ENCODE measurements at regions not wholly inside any gene's neighbourhood (a gene's known extent, or its start where the extent isn't known, plus 50 kb on each side); places are given as distances from the start of the nearest gene placed in this dataset.

DNA sequence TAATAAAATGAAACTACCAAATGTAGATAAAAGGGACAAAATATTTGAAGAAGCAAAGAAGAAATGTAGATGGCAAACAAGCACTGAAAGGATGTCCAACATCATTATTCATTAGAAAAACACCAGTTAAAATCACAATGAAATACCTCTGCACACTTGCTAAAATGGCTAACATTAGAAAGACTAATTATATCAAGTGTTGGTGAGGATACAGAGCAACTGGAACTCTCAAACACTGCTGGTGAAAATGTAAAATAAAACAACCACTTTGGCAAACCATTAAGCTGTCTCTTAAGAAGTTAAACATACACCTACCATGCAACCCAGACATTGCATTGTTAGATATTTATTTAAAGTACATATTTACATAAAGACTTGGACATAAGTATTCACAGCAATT lies 138.6 kb upstream of the FGGY start:
- no peak for DNase-seq
- in situ Hi-C loops (cut with MboI; ENCODE audit: low pct_unique_long_range_greater_than_20kb, low sequenced_read_pairs) = no loop called here

DNA sequence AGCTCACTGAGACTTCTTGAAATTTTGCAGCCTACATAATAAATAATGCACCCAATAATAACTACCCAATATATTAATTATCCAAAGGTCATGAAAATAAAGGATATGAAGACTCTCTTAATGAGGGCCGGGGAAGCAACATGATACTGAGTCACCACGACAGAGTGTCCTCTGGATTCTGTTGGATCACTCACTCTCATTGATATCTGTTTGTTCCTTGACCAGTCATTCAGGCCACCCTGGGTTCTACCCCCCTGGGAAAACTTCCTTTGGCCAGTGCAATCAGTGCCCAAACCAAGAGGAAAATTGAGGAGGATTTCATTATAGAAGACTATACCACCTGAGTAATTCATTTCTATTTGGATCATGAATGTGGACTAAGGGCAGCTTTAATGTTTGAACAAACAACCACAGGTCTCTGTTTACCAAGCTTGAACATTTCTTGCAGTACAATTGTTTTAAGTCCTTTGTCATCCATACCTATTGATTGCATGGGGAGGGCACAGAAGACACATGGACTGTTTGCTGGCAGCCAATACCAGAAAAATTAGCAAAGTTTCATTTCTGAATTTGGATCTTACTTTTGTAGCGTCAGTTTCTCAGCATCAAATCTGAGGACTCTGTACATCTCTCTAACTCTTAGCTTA lies 137.2 kb upstream of the FGGY start:
- in situ Hi-C loops (cut with MboI; ENCODE audit: low pct_unique_long_range_greater_than_20kb, low sequenced_read_pairs) = no loop called here
- no peak for DNase-seq

DNA sequence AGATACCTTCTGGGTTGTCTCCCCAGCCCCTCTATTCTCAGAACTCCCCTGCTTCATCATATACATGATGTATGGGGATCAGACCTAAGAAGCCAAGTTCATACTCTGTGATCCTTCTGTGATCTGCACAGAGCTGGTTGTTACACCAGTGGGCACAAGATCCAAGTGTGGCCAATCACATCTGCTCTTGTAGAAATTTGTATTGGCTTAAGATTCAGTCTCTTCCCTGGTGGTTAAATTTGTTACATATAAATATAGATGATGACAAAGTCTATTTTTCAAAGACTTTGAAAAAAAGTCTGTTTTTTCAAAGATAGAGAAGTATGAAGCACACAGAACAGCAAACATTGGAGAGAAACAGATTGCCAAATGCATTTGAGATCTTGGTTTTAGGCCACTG lies 135.8 kb upstream of the FGGY start:
- in situ Hi-C loops (cut with MboI; ENCODE audit: low pct_unique_long_range_greater_than_20kb, low sequenced_read_pairs) = no loop called here
- DNase-seq = no peak

DNA sequence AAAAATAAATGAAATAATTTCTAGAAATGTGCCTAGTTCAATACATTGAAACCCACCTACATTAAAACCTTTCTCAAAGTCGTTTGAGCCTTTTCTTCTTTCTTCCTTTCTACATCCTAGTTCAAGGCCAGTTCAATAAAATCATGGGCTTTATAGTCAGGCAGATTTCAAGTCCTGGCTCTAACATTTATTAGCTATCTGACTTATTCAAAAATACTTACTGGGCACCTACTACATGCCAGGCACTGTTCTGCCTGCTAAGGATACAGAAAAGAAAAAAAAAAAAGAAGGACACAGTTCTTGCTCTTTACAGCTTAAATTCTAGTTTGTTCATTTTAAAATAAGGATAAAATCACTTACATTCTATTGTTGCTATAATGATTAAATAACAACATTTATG lies 134.2 kb upstream of the FGGY start:
- in situ Hi-C loops (cut with MboI; ENCODE audit: low pct_unique_long_range_greater_than_20kb, low sequenced_read_pairs) = no loop called here
- DNase-seq = no peak

DNA sequence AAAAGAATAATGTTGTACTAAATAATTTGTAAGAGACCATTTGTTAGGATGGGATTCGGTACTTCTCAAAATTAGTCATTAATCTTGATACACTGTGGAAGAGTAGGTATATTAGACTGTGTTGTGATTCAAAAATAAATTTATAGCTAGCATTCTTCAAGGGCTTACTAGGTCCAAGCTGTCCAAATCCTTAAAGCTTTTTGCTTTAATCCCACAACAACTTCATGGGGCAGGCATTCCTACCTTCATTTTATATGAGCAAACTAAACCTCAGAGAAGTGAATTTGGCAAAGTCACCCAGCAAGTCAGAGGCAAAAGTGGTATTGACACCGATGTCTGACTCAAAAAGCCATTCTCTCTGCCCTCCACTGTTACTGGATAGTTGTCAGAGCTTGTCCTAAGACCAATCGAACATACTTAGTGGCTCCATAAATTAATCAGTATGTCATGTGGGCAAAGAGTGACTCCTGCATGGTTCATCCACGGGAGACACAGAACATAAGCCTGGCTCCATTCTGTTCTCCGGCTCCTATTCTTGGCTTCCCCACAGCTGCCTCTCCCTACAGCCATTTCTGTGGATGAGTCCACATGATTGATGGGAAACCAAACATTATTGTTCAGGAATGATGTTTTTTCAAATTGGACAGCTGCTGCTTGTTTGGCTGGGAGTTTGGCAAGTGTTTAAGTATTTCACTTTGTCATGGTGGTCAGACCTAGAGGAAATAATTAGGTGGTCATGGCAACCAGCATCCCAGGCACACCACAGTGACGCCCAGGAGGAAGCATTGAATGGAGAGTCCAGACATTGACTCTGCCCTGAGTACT lies 133.4 kb upstream of the FGGY start:
- peak; percentile 26 for DNase-seq
- in situ Hi-C loops (cut with MboI; ENCODE audit: low pct_unique_long_range_greater_than_20kb, low sequenced_read_pairs) = no loop called here

DNA sequence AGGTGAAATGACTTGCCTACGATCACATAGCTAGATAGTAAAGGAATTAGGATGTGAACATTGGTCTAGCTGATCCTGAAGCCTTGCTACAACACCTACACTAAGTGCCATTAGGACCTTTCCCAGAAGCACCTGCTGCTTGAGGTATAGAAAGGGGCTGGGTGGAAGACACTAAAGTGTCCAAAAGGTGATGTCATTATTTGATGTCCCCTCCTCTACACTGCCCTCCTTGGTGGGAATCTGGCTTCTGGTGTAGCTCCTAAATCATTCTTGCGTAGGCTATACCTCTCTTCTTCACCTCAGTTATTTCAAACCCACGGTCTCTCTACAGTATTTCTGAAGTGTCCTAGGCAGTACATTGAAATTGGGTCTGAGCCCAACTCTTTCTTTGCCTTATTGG lies 132.5 kb upstream of the FGGY start:
- in situ Hi-C loops (cut with MboI; ENCODE audit: low pct_unique_long_range_greater_than_20kb, low sequenced_read_pairs) = no loop called here

DNA sequence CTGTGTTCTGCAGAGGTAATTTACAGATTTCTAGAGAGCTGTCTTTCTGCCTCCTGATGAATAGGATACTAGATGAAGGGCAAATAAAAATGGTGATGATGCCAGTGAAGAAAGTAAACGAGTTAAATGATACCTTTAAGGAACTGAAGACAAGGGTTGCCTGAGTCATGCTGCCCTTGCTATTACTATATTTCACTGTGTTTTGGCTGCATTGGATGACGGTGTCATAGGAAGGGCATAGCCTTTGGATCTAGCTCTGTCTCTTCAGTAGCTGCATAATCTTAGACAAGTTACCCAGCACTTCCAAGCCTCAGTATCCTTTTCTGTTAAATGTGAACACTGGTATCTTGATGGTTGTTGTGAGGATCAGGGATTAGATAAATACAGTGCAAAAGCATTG lies 131.5 kb upstream of the FGGY start:
- in situ Hi-C loops (cut with MboI; ENCODE audit: low pct_unique_long_range_greater_than_20kb, low sequenced_read_pairs) = no loop called here
- no peak for DNase-seq

More for the DNA sequence above, 132.5 kb upstream of the FGGY start:
- DNase-seq = no peak

DNA sequence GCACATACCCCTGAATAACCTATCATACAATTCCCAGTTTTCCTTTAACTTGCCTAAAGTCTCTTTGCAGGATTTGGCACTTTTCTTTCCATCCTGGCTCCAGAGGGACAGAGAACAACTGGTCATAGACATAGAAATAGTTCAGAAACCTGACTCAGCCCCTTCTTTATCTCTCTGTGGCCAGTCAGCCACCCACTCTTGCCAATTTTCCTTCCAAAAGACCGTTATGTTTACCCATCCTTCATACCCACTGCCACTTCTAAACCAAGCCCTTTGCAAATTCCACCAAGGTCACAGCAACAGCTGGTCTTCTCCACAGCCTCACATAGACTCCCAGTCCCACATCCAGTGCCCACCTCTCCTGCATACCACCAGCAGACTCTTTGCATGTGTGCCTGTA lies 127.2 kb upstream of the FGGY start:
- in situ Hi-C loops (cut with MboI; ENCODE audit: low pct_unique_long_range_greater_than_20kb, low sequenced_read_pairs) = no loop called here
- DNase-seq = no peak

DNA sequence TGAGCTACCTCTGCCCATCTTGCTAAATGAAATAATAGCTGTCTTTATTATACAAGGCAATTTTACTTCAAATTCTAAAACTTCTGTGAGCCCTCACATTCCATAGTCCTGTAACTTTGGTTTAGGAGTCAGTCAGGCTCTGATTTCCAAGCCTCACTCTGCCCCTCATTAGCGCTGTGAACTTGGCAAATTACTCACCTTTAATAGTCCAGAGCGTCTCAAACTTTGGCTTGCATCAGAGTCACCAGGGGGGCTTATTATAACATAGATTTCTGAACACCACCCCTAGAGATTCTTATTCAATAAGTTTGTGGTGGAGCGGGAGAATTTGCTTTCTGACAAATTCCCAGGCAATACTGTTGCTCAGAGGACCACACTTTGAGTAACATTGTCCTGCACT lies 126.2 kb upstream of the FGGY start:
- in situ Hi-C loops (cut with MboI; ENCODE audit: low pct_unique_long_range_greater_than_20kb, low sequenced_read_pairs) = no loop called here

DNA sequence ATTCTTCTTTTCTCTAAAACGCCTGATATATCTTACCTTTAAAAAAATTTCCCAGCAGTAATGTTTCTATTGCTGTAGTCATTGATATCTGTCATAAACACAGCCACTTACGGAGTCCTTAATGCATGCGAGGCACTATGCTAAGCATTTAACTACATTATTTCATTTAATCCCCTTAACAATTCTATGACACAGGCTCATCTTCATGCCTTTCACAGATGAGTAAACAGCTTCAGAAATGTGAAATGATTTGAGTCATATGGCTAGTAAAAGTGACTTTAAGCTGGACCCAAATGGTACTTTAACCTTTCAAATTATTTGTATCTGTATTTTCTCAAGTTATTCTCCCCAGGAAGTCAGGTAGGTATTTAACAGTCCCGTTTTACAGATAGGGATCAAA lies 125.1 kb upstream of the FGGY start:
- in situ Hi-C loops (cut with MboI; ENCODE audit: low pct_unique_long_range_greater_than_20kb, low sequenced_read_pairs) = no loop called here
- no peak for DNase-seq

More for the DNA sequence above, 126.2 kb upstream of the FGGY start:
- no peak for DNase-seq

DNA sequence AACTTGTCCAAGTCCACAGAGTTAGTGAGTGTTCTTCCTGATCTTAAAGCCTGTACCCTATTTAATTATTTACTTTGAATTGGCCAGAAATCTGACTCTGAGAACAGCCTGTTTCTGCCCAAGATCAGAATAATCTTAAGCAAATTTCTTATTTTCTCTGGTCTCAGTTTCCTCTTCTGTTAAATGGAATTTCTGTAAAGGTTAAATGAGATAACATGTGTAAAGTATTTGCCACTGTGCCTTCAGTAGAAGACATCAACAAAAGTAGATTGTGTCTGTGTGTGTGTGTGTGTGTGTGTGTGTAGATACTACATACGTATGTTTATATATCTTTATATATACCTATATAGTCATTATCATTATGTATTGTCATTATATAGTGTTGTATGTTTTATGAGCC lies 124.2 kb upstream of the FGGY start:
- in situ Hi-C loops (cut with MboI; ENCODE audit: low pct_unique_long_range_greater_than_20kb, low sequenced_read_pairs) = no loop called here
- no peak for DNase-seq

DNA sequence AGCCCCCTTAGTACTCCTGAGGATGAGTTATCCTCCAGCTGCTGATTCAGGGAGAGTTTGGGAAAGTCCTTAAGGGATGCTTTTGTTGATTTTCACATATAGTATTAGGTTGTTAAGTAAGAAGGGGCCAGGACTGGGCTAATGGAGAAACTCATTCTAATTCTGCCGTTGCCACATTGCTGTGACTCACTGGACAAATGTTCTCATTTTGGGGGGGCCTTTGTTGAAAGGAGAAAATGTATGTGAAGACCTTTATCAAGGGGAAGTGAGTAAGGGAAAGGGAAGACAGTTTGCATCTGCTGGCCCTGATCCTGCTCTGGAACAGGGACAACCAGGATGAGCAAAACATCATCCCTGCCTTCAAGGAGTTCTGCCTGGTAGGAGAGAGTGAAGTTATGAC lies 123.2 kb upstream of the FGGY start:
- no peak for DNase-seq
- in situ Hi-C loops (cut with MboI; ENCODE audit: low pct_unique_long_range_greater_than_20kb, low sequenced_read_pairs) = no loop called here

DNA sequence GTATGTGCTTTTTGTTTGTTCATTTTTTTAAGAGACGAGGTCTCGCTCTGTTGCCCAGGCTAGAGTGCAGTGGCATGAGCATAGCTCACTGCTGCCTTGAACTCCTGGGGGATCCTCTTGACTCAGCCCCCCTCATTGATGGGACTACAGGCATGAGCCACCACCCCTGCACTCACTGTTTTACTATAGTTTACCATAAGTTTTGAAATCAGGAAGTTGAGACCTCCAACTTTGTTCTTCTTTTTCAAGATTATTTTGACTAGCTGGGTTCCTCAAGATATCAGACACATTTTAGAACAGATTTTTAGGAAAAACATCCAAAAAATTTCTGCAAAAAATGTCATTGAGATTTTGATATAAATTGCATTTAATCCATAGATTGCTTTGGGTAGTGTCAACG lies 120.4 kb upstream of the FGGY start:
- peak; percentile 16 for DNase-seq

DNA sequence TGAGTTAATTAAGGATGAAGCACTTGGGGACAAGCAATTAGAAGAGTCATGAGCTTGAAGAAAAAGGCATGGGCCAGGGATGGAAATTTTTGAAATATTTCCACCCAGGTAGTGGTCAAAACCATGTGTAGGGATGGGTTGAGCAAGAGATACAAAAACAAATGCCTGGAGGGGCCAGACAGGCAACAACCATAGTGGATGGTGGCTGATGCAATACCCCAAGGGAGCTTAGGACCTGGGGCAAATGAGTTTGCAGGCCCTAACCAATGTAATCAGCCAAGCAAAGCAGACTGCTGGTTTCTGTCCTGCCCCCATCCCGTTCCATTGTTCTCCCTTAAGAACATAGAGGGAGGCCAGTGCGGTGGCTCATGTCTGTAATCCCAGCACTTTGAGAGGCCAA lies 119.1 kb upstream of the FGGY start:
- in situ Hi-C loops (cut with MboI; ENCODE audit: low pct_unique_long_range_greater_than_20kb, low sequenced_read_pairs) = no loop called here
- DNase-seq = no peak

More for the DNA sequence above, 120.4 kb upstream of the FGGY start:
- in situ Hi-C loops (cut with MboI; ENCODE audit: low pct_unique_long_range_greater_than_20kb, low sequenced_read_pairs) = no loop called here

DNA sequence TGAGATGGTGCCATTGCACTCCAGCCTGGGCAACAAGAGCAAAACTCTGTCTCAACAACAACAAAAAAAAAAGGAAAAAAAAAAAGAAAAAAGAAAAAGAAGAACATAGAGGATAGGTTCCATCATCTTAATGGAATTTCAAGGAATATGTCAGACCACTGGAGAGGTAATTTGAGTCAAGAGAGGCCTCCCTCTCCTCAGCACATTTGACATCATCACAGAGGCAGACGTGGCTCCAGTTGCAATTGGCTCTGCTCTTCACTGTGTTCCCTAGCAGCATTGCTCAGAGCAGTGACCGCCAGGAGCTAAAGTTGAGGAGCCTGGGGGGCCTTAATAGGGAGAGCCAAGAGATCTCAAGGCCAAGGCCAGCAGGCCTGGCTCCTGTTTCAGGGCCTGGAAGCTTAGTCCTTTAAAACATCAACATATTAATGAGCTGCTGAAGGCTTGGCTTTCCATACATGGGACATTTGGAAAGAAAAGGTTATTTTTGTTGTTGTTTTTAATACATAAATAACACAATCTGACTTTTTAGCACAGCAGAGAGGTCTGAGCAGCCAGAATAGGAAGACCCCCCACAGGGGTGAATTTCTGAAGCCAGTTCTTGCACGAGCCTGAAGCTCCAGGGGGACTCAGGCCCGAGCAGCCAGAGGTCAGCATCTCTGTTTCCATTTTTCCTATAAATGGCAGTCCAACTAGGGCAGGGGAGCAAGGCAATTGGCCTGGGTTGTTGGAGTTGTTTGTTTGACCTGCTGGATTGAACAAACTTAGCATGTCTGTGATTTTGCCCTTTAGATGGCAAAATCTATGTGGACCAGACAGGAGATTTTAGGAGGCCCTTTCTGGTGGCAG lies 118.3 kb upstream of the FGGY start:
- no peak for DNase-seq
- in situ Hi-C loops (cut with MboI; ENCODE audit: low pct_unique_long_range_greater_than_20kb, low sequenced_read_pairs) = no loop called here

DNA sequence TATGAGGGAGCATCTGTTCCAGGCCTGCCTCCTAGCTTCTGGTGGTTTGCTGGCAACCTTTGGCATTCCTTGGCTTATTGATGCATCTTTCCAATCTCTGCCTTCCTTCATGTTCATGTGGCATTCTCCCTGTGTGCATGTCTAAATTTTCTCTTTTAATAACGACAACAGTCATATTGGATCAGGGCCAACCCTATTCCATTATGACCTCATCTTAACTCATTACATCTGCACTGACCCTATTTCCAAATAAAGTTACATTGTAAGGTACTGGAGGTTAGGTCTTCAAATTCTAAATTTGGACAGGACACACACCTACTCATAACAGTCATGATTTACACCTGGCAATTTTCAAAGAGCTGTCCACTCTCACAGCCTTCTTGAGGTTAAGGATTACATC lies 117.2 kb upstream of the FGGY start:
- DNase-seq = no peak
- in situ Hi-C loops (cut with MboI; ENCODE audit: low pct_unique_long_range_greater_than_20kb, low sequenced_read_pairs) = no loop called here

DNA sequence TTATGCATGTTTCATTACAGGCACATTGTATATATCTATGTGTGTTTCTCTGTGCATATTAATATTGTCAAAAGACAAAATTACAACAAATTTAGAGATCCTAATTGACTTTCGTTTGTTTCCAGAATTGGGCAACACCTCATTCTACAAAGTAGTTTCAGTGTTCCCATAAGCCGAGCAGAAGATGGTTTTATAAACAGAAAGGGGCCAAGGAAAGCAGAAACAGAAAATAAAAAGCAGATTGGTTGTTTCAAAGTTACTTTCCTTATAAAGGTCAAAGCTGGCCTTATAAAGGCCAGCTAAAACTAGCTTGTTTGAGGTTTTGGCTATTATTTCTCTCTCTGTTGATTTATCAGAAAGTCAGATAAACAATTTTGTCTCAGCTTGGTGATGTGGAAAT lies 116.2 kb upstream of the FGGY start:
- no peak for DNase-seq
- in situ Hi-C loops (cut with MboI; ENCODE audit: low pct_unique_long_range_greater_than_20kb, low sequenced_read_pairs) = no loop called here

DNA sequence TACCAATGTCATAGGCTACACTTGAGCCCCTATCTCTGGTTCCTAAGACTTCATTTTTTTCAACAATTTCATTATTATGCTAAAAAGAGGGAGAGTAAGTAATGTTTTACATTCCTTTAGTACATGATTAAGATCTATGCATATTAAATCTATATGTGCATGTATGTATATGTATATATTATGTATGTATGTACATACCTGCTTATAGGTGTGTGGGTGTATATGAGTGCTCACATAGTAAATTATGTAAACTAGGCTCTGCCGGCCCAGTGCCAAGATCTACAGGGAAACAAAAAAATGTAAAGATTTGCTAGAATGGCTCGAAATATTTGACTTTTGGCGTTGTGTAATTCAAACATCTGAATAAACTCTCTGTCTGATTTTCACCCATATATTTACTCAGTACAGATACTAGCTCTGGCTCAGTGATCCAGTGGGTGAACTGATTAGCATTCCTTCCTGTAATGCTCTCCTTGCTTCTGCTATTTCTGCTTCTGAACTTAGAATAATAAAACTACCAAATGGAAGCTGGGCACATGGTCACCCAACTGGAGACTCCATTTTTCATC lies 113.1 kb upstream of the FGGY start:
- DNase-seq = no peak
- in situ Hi-C loops (cut with MboI; ENCODE audit: low pct_unique_long_range_greater_than_20kb, low sequenced_read_pairs) = no loop called here

DNA sequence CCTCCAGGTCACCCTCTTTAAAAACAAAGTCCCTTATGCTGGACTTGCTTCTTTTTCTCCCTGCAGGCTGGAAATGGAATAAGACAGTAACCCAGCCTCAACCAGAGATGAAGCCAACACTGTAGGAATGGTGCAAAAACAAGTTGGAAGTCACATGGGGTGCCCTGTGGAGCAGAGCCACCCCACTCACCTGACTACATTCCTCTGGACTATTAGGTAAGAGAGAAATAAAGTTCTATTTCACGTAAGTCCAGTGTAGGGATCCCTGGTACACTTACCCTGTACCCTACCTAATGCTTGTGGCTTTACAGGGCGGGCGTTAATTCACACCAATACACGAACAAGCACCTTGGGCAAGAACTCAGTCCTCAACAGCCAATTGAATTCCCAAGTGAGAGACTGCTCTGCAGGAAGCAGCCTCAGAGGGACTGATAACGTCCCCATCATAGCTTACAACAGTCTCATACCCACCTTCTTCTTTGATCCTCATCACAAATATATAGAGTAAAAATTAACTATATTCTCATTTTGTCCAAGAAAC lies 112.5 kb upstream of the FGGY start:
- no peak for DNase-seq
- in situ Hi-C loops (cut with MboI; ENCODE audit: low pct_unique_long_range_greater_than_20kb, low sequenced_read_pairs) = no loop called here
